GM18520 (cell line): ENCODE measurements at regions not wholly inside any gene's neighbourhood (a gene's known extent, or its start where the extent isn't known, plus 50 kb on each side); places are given as distances from the start of the nearest gene placed in this dataset.

ENCODE experiments used
- ATAC-seq: cut with Tn5 transposase; IDR thresholded peaks from one replicate; pipeline ENCODE4 v1.9.1; 2021; ENCODE audit not compliant: unreplicated experiment

DNA sequence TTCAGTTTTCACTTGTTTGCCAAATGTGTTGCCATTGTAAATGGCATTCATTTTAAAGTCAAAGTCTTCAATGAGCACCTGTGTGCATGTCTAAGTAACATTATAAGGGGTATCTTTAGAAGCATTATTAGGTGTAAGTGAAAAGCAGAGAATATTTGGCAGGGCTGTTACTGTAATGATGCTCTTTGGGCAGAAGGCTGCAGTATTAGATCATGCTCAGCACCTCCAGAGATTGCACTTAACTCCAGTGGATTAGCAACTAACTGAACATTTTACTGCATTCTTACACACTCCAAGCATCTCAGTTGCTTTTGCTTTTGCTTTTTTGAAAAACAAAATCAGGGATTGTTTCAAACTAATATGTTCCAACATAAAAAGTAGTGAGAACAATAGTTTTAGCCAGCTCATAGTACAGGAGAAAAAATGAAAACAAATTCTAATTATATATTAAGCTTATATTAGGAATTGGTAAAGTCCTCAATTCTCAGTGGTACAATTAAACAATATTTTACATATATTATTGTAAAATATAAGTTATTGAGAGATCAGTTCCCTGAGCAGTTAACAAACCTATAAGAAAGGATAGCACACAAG, 1740.9 kb upstream of the CDH9 start:
- ATAC-seq, result no peak

DNA sequence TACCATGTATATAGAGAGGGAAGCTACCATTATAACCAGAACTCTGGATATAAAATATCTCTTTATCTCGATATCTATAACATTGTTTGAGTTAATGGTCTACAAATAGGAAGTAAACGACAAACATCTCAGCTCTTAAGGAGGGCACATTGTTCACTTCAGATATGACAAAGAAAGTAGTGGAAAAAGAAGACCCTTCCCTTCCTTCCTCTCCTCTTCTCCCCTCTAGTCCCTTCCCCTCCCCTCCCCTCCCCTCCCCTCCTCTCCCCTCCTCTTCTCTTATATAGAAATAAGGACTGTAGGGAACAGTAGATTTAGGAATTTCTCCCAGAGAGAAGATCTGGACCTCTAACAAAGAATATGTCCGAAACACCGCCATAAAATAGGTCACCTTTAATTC, 1731.9 kb upstream of the CDH9 start:
- ATAC-seq, result no peak

DNA sequence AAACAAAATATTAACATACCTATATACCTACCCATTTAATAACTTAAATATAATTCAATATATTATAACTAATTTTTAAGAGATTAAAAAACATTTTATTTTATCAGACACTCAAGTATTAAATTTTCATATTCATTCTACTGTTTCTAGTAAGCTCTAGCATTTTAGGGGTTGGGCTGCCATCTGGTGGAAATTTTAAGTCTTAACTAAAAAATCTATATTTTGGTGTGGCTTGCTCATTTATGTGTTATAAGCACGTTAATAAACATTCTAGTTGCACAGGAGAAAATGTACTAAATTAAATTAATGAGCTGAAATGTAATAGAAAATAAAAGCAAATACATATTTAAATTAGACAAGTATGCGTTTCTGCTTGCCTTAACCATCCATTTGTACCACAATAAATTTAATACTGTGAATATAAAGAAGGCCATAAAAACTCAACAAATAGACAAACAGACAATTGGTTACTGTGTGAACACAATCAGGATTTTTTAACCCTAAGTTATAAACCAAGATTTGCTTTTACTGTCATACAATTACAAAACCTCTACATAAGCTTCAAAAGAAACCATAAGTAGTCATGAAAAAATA, 1728.3 kb upstream of the CDH9 start:
- ATAC-seq, result no peak

DNA sequence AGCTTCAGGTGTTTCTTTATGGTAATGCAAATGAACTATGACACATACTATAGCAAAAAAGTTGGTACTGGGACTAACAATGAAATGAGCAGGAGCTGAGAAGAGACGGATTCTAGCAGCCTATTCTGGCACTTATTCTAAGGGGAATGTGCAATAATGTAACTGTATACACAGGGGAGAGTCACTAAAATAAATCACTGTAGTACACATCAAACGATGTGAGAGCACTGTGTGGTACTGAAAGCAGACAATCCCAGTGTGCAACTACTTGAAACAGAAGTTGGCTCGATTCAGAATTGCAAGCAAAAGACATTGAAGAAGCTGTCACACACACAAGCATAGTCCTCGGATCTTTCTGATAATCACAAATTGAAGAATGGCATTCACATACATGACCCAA, 1713.0 kb upstream of the CDH9 start:
- no peak for ATAC-seq

DNA sequence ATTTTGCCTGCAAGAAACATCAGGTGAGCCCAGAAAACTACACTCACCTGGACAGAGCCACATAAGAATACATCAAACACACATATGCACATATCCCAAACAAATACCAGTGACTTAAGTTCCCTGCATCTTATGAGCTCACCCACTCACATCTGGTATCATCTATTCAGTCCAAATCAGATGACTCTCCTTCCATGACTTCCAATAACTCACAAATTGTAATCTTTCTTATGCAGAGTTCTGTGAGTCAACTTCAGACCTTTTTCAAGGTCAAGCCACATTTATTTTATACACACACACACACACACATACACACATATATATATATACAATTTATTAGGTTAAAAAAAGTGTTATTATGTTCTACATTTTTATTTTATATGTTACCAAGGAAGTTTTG, 1711.9 kb upstream of the CDH9 start:
- ATAC-seq, result no peak

DNA sequence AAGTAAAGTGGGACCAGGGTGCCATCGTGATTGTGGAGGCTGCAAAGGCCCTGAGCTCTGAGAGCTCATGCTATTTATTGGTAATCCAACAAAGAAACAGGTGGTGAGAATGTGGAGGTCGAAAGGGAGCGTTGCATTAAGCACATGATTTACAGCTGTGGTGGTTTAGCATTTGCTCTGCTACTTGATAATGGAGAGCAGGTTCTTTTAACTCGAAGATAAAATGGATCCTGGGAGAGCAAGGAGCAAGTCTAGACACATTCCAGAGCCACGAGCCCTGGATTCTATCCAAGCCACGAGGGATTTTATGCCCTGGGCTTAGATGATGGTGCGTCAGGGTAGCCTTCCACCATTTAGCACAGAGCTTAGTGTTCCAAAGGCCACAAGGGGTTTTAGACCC, 1710.1 kb upstream of the CDH9 start:
- no peak for ATAC-seq

DNA sequence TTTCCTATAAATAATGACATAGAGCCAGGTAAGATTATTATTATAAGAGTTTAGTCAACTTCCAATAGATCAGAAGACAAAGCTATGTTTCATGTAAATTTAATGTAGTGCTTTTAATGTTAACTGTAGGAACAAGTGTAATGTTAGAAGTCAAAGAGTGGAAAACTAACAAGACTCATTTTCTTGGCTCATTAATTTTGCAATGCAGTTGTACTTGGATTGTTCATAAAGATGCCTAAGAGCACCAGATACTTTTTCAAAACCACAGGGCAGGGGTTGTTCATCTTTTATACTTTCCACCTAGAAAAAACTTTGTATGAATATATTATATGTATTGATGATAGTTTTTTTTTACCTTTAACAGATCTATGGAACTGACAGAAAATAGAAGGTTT, 1705.3 kb upstream of the CDH9 start:
- no peak for ATAC-seq

DNA sequence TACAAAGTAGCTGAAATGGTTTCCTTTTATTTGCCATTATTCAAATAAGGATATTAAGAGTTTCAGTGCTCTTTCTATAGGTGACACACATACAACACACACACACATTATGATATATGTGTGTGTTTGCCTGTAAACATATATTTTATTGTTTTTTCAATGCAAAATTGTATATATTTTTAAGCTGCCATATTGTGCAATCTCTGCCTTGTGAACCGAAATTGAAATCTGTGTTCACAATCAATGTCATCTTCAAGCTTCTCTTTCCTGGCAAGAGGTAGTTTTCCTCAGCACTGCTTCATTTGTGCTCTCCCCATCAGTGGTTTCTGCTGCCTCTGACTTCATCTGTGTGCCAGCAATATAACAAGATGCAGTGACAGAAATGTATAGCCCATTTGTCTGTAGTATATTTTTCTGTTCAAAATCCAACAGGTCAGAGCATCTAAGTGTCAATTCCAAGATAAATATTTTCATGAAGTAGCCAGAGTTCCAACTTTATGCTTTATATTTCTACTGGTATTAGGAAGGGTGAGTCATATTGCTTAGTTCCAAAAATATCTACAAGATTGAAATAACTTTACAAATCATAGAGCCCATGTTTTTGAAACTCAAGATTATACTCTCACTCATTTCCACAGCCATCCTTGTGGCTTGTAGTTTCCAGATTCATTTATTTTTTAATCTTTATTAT, 1704.8 kb upstream of the CDH9 start:
- no peak for ATAC-seq

DNA sequence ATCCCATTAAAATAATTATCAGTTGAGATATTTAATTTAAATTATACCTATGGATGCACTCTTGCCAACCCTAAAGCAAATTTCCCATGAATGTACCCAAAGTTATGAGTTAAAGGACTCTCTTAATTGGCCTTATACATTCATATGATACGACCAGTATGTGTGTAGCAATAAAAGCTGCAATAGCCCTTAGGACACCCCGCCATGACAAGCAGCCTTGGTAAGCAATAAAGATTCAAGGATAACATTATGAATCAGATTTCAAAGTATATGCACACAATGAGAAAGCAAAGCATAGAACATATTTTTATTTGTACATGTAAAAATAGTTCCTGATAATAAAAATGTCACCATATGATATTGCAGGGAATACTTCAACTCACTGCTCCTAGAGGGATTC, 1699.3 kb upstream of the CDH9 start:
- no peak for ATAC-seq

DNA sequence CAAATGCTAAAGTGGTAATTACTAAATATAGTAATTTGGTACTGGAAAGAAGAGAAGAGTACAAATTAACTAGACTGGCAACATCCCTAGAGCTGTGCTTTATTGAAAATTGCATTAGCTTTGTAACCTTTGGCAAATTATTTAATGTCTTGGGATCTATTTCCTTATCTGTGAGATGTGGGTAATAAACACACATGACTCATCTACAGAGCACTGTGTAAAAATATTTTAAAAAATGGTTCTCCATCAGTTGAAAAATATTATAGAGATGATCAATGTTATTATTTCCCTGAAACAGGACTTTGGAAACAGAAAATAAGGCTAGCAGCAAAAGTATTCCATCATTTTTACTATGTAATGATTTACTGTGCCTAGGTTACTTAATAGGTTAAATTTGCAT, 1698.8 kb upstream of the CDH9 start:
- ATAC-seq, result no peak

DNA sequence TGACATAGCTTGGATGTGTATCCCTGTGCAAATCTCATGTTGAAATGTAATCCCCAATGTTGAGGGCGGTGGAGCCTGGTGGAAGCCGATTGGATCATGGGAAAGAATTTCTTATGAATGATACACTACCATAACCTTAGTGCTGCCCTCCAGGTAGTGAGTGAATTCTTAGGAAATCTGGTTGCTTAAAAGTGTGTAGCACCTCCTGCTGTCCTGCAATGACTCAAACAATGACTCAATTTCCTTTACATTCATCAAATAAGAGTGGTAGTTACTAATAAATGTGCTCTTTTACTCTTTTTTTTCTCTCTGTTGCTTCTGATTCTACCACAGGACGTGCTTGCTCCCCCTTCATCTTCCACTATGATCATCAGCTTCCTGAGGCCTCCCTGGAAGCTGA, 1696.0 kb upstream of the CDH9 start:
- no peak for ATAC-seq

DNA sequence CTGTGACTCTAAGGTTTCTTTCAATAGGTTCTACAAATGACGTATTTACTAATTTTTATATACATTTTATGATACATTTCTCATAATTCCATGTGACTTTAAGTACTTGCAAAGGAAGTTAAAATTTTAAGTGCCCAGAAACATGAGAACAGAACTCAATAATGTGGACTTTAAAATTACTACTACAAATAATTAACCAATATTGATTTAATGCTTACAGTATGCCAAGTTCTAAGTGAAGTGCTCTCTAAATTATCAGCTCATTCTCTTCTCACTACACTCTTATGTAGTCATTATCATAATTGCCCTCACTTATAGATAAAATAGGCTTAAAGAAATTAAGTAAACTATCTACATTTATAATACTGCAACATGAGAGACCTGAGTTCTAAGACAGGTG, 1690.7 kb upstream of the CDH9 start:
- ATAC-seq, result no peak

DNA sequence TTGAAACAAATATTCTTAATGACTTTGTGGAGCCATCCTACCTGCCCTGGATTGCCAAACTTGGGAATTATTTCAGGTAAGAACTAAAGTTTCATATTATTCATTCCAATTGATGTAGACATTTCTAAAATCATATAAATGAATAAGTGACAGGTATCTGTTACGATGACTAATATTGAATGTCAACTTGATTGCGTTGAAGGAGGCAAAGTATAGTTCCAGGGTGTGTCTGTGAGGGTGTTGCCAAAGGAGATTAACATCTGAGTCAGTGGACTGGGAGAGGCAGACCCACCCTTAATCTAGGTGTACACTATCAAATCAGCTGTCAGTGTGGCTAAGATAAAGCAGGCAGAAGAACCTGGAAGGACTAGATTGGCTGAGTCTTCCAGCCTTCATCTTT, 1688.4 kb upstream of the CDH9 start:
- ATAC-seq, result no peak

DNA sequence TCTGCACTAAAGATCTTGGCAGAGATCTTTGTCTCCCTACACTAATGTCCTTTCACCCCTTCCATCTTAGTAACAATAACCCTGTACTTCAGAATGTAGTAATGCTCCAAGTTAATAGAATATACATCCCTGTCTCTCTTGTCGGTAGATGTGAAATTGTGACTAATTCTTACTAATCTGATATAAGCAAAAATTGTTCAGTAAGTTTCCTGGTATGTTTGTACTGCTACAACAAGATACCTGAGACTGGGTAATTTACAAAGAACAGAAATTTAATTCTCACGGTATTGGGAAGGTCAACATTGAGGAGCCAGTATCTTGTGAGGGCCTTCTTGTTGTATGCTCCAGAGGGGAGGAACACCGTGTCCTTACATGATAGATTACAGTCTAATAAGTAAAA, 1686.6 kb upstream of the CDH9 start:
- no peak for ATAC-seq

DNA sequence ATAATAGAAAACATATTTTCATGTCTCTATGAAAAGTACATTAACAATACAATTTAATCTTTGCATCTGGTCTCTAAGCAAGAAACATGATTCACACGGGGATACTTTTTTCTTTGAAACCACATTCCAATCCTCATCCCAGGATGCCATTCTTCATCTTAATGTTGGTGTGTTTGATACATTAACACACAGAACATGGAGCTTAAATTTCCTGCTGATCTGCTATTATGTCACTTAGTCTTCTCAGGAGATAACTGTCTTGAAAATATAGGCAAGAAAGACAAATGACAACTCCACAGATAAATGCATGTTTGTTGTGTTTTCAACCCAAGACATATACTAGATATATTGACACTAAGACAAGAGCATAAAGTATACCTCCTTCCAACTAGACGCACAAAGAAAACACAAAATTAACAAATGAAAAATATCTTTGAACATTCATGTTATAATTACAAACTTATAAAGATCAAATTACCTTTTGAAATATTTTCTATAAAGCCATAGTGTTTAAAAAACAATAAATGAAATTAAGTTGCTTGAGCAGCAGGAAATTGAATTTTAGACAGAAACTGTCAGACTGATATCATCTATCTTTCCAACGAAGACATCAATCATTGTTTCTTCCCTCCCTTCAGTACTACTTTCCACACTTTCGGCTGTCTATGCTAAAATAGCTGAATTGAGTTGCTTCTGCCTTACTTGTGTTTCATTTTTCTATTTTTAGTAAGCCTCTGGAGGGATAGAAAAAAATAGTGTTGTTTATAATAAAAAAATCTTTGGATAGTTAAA, 1676.7 kb upstream of the CDH9 start:
- ATAC-seq, result no peak

DNA sequence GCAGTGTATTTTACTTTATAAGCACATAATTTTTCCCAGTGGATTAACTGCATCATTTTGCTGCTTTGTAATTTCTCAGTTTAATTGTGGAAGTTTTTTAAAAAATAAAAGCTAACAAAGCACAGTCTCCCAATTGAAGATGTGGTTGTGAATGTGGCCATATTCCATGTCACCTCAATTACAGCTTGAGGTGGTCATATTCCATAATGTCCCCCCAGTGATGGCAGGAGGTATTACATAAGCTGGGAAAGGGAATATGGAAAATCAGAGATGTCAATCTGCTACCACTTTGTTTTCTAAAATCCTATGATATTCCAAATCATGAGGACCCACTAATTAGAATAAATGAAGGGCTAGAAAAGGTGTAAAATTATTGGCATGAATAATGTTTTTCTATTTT, 1672.0 kb upstream of the CDH9 start:
- no peak for ATAC-seq

DNA sequence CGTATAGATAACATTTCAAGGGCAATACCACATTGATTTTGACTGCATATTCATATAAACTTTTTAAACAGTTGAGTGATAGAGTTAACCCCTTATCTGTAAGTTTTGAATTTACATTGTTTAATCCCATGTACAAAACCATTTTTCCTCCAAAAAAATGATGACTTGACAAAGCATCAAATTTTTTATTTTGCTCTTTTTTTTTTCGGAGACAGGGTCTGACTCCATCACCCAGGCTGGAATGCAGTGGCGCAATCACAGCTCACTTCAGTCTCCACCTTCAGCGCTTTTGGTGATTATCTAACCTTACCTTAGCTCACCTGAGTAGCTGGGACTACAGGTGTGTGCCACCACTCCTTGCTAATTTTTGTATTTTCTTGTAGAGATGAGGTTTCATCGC, 1670.1 kb upstream of the CDH9 start:
- no peak for ATAC-seq

DNA sequence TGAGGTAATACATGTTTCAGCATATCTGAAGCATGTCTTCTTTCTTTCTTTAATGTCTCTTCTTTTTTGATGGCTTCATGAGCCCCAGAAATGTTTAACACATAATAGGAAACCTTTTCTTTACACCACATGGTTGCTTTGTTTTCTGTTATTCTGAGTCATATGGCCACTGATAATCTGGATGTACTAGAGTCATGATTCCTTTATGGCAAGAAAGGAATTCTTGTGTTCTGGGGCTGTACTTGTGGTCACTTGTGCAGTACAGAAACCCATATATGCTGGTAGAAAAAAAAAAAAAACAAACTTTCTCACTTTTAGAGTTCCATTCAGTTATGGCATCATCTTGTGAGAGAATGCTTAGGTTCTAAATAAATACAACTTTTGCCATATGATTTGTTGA, 1669.3 kb upstream of the CDH9 start:
- ATAC-seq, result no peak

DNA sequence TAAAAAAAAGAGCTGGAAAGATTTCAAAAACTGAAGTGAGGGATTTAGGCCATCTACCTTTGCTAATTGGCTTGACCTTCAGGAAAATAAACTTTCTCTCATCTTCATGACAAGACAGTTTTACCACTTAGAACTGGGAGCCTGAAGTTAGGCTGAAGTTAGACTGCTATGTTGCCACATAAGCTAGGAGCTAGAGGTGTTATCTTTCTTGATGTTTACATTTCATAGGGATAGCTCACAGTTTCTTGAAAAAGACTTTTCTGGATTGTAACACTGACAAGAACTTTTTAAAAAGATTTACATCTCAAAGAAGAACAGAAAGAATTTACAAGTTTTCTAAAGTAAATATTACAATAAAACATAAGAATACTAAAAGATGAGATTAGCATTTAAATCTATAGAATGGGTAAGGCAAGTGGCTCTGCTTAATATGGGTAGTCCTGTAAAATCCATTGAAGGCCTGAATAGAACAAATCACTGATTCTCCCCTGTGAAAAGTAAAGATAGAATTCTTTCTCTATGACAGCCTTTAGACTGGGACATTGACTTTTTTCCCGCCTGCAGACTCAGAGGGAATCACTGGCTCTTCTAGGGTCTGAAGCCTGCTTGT, 1665.4 kb upstream of the CDH9 start:
- ATAC-seq, result no peak

DNA sequence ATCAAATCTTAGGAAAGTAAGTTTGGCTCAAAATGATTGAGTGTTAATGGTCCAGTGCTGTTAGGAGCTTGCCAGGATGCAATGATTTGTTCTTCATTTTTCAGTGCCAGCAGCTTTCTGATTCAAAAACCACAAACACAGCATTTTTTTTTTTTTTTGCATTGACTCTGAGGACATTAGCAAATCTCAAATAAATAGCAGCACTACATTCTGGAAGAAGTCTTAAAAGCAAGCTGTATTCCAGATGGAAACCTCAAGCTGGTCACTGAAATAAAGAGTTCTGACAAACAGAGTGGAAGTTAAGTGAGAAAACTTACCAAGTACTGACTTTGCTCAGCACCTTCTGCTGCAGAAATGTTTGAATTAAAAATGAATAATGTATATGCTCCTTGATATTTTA, 1653.1 kb upstream of the CDH9 start:
- no peak for ATAC-seq

DNA sequence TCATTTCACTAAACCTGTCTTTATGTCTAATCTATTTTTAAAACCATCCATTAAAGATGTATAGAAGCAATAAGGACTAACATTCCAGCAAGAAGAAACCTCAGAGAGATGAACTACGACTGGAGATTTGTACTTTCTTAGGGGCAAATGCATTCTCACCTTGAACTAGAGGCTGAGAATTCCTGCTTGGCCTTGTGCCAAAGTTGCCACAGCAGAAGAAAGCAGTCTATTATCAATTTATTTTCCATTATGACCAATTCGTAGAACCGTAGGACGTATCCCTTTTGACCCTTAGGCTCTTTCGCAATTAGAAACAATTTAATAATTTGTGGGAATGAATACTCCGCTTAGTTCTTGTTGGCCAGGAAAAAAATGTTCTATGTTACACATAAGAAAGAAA, 1647.4 kb upstream of the CDH9 start:
- no peak for ATAC-seq

DNA sequence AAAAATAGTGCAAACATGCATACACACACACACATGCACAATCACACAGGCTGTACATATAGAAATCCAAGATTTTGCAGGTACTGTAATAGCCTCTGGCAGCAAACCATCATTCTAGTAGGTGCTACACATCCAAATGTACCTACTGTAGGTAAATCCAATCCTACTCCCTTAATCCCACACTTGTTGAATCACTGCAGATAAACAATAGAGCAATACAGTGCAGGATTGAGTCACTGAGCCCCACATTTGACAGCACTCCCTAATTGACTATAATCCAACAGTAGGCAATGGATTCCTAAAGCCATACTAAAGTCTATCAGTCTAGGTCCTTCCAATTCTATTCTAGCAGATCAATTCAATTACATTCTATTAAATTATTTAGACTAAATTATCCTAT, 1640.5 kb upstream of the CDH9 start:
- no peak for ATAC-seq
